Liver (tissue), 8 donors: ENCODE measurements at regions not wholly inside any gene's neighbourhood (a gene's known extent, or its start where the extent isn't known, plus 50 kb on each side); places are given as distances from the start of the nearest gene placed in this dataset.

Source experiments
- DNase-seq: peaks from one replicate; pipeline ENCODE4 v3.0.0-alpha.2; 2017; ENCODE audit warnings: low spot score
- H3K27ac ChIP-seq, 2 donors: one replicate each; pipeline ENCODE4 v1.7.0; 2013; ENCODE audit warnings: inconsistent platforms in 2 of 2, low read length in 2 of 2, control low read depth in 1 of 2, low read depth in 1 of 2, mild to moderate bottlenecking in 1 of 2
- H3K27me3 ChIP-seq, 4 donors: one replicate each; pipeline versions ENCODE4 v1.6.1 to v1.7.0; 2013; ENCODE audit warnings: low read length in 3 of 4, inconsistent platforms in 1 of 4, mild to moderate bottlenecking in 1 of 4, moderate library complexity in 1 of 4; ENCODE audit not compliant: control insufficient read depth in 4 of 4, insufficient read depth in 4 of 4
- H3K36me3 ChIP-seq, 4 donors: one replicate each; pipeline versions ENCODE4 v1.6.1 to v1.7.0; 2013; ENCODE audit warnings: low read length in 3 of 4, mild to moderate bottlenecking in 3 of 4, low read depth in 1 of 4, moderate library complexity in 1 of 4; ENCODE audit not compliant: control insufficient read depth in 4 of 4, insufficient read depth in 3 of 4
- H3K4me1 ChIP-seq, 4 donors: one replicate each; pipeline versions ENCODE4 v1.6.1 to v1.7.0; 2013; ENCODE audit warnings: low read length in 3 of 4, mild to moderate bottlenecking in 3 of 4, moderate library complexity in 1 of 4; ENCODE audit not compliant: control insufficient read depth in 4 of 4, insufficient read depth in 4 of 4
- H3K4me3 ChIP-seq, 3 donors: one replicate each; pipeline versions ENCODE4 v1.6.1 to v1.7.0; 2013; ENCODE audit warnings: low read length in 3 of 3, control low read depth in 1 of 3, low read depth in 1 of 3, mild to moderate bottlenecking in 1 of 3
- H3K9ac ChIP-seq, 2 donors: one replicate each; pipeline ENCODE4 v1.7.0; 2013; ENCODE audit warnings: low read length in 2 of 2, mild to moderate bottlenecking in 2 of 2, moderate library complexity in 2 of 2, control low read depth in 1 of 2, low read depth in 1 of 2
- H3K9me3 ChIP-seq, 4 donors: one replicate each; pipeline versions ENCODE4 v1.6.1 to v1.7.0; 2013; ENCODE audit warnings: low read length in 3 of 4; ENCODE audit not compliant: control insufficient read depth in 4 of 4
- CTCF ChIP-seq: fragments of 150-350 bp; IDR thresholded peaks from 2 replicates; pipeline ENCODE4 v1.5.1; 2017; ENCODE audit warnings: improper control_type of control experiment, low read depth, low read length; ENCODE audit not compliant: missing input control
- EGR1 ChIP-seq, 2 donors: IDR thresholded peaks; 2 replicates each; pipeline ENCODE4 v1.6.1; 2016 to 2018; ENCODE audit warnings: antibody characterized with exemption in 2 of 2, low read depth in 2 of 2
- FOXA1 ChIP-seq: IDR thresholded peaks from 2 replicates; pipeline ENCODE4 v1.6.1; 2016; ENCODE audit warnings: antibody characterized with exemption
- FOXA2 ChIP-seq: IDR thresholded peaks from 2 replicates; pipeline ENCODE4 v1.6.1; 2016; ENCODE audit warnings: antibody characterized with exemption
- GABPA ChIP-seq, 2 donors: IDR thresholded peaks in 1 of 2; conservative IDR thresholded peaks in 1 of 2; 2 replicates each; pipeline ENCODE4 v1.6.1; 2016; ENCODE audit warnings: antibody characterized with exemption in 2 of 2, mild to moderate bottlenecking in 1 of 2, moderate library complexity in 1 of 2
- HNF4A ChIP-seq, 2 donors: conservative IDR thresholded peaks; 2 replicates each; pipeline ENCODE4 v1.6.1; 2016; ENCODE audit warnings: antibody characterized with exemption in 2 of 2, mild to moderate bottlenecking in 2 of 2
- HNF4G ChIP-seq: IDR thresholded peaks from 2 replicates; pipeline ENCODE4 v1.6.1; 2016; ENCODE audit warnings: antibody characterized with exemption
- JUND ChIP-seq, 2 donors: IDR thresholded peaks; 2 replicates each; pipeline ENCODE4 v1.6.1; 2016; ENCODE audit warnings: antibody characterized with exemption in 2 of 2
- MAX ChIP-seq: IDR thresholded peaks from 2 replicates; pipeline ENCODE4 v1.6.1; 2016; ENCODE audit warnings: antibody characterized with exemption
- NR2F2 ChIP-seq: IDR thresholded peaks from 2 replicates; pipeline ENCODE4 v1.6.1; 2016; ENCODE audit warnings: antibody characterized with exemption
- RAD21 ChIP-seq, 2 donors: IDR thresholded peaks; 2 replicates each; pipeline ENCODE4 v1.6.1; 2016; ENCODE audit warnings: antibody characterized with exemption in 2 of 2, mild to moderate bottlenecking in 2 of 2
- RXRA ChIP-seq, 2 donors: IDR thresholded peaks; 2 replicates each; pipeline ENCODE4 v1.6.1; 2017 to 2018; ENCODE audit warnings: antibody characterized with exemption in 2 of 2, mild to moderate bottlenecking in 1 of 2
- SP1 ChIP-seq: IDR thresholded peaks from 2 replicates; pipeline ENCODE4 v1.6.1; 2018; ENCODE audit warnings: antibody characterized with exemption, mild to moderate bottlenecking
- TAF1 ChIP-seq: conservative IDR thresholded peaks from 2 replicates; pipeline ENCODE4 v1.6.1; 2016; ENCODE audit warnings: antibody characterized with exemption, mild to moderate bottlenecking
- YY1 ChIP-seq: IDR thresholded peaks from 2 replicates; pipeline ENCODE4 v1.6.1; 2016; ENCODE audit warnings: antibody characterized with exemption, mild to moderate bottlenecking
- WGBS: extraction: QIAGEN DNeasy Blood & Tissue Kit; methylation state at CpG from one replicate; pipeline ENCODE4 v1.1.7; 2013; 5-methylcytosine and 5-hydroxymethylcytosine counted together
- TF ChIP-seq, protein P1 (sequence below): IDR thresholded peaks from 2 replicates; pipeline ENCODE4 v1.6.1; 2016; ENCODE audit warnings: antibody characterized with exemption
- TF ChIP-seq, protein P2 (sequence below): IDR thresholded peaks from 2 replicates; pipeline ENCODE4 v1.6.1; 2016; ENCODE audit warnings: antibody characterized with exemption
- donor health status: healthy.
- donor health status: healthy.
- donor health status: healthy.
- donor health status: healthy.
- donor health status: healthy.

DNA sequence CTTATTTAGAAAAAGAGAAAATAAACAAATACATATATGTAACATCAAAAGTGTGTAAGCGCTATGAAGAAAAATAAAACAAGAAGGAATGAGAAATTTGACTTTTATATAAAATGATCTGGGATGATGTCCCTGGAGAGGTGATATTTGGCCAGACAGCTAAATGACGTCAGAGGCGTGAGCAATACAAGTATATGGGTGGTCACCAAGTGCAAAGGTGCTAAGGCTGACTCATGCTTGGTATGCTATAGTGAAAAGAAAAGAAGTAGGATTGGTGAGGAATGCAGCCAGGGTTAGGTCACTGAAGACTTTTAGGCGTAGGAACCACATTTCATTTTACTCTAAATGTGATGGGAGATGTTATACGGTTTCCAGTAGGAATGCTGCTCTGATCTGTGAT is 1049.1 kb upstream of the TENM3 start:
- Histone ChIP-seq H3K9ac (no peak overlapping the region), H3K27me3 (no peaks in the 10 kb centered on the region), H3K9me3 (no peaks in the 10 kb centered on the region), H3K36me3 (no peaks in the 10 kb centered on the region), H3K4me1 (no peaks in the 10 kb centered on the region), H3K27ac (no peak overlapping the region), H3K4me3 (no peak overlapping the region)
- TF ChIP-seq SP1, result no peak
- no peak for TF ChIP-seq YY1
- TF ChIP-seq EGR1 (IDR thresholded peaks at IDR 0.05; ENCODE audit: low read depth in 2 of 2), result no peak
- no peak for TF ChIP-seq JUND (IDR thresholded peaks at IDR 0.05)
- TF ChIP-seq HNF4A (conservative IDR thresholded peaks at IDR 0.05), result no peak
- TF ChIP-seq FOXA1, result no peak
- TF ChIP-seq NR2F2, result no peak
- DNase-seq, result no peak
- 73% methylated on average over 5 of the region's 5 CpGs for WGBS

DNA sequence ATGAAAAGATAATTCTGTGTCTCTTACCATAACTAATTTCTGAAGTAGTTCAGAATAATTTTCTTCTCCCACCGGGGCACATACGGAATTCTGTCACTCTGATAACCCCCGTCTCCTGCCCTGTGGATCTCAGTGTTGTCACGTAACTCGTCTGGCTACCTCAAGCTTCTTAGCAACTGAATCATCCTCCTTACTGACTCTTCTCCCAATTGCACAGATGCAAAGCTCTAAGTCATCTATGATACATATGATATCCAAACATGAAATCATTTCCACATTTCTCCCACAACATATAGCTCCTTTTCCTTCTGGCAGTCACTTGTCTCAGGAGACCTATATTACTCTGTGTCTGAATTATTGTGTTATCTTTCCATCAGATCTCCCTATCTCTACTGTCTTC is 1043.1 kb upstream of the TENM3 start:
- WGBS, result 74% methylated on average over 5 of the region's 5 CpGs
- Histone ChIP-seq H3K4me1 (no peaks in the 10 kb centered on the region), H3K27me3 (no peaks in the 10 kb centered on the region), H3K4me3 (no peak overlapping the region), H3K27ac (no peak overlapping the region), H3K36me3 (no peaks in the 10 kb centered on the region), H3K9me3 (no peaks in the 10 kb centered on the region), H3K9ac (no peak overlapping the region)
- TF ChIP-seq RAD21 (IDR thresholded peaks at IDR 0.05) (no peak), CTCF (no peak), MAX (no peak), HNF4A (conservative IDR thresholded peaks at IDR 0.05) (no peak), RXRA (IDR thresholded peaks at IDR 0.05) (no peak), TAF1 (no peak), GABPA (IDR thresholded peaks at IDR 0.05 in 1 of 2, conservative IDR thresholded peaks at IDR 0.05 in 1 of 2) (no peak), FOXA2 (no peak), EGR1 (IDR thresholded peaks at IDR 0.05; ENCODE audit: low read depth in 2 of 2) (no peak), YY1 (no peak)
- TF ChIP-seq, protein P1, sequence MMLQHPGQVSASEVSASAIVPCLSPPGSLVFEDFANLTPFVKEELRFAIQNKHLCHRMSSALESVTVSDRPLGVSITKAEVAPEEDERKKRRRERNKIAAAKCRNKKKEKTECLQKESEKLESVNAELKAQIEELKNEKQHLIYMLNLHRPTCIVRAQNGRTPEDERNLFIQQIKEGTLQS, result no peak
- TF ChIP-seq, protein P2, sequence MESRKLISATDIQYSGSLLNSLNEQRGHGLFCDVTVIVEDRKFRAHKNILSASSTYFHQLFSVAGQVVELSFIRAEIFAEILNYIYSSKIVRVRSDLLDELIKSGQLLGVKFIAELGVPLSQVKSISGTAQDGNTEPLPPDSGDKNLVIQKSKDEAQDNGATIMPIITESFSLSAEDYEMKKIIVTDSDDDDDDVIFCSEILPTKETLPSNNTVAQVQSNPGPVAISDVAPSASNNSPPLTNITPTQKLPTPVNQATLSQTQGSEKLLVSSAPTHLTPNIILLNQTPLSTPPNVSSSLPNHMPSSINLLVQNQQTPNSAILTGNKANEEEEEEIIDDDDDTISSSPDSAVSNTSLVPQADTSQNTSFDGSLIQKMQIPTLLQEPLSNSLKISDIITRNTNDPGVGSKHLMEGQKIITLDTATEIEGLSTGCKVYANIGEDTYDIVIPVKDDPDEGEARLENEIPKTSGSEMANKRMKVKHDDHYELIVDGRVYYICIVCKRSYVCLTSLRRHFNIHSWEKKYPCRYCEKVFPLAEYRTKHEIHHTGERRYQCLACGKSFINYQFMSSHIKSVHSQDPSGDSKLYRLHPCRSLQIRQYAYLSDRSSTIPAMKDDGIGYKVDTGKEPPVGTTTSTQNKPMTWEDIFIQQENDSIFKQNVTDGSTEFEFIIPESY, result no peak
- DNase-seq, result no peak

- peaks cover 0 to 4% (median 0%) of the 10 kb centered on the region in 4 donors for H3K27me3 ChIP-seq
- H3K4me3 ChIP-seq, result no peak overlapping the region
- H3K9ac ChIP-seq, result no peak overlapping the region
- DNase-seq, result no peak
- no peaks in the 10 kb centered on the region for H3K4me1 ChIP-seq
- no peaks in the 10 kb centered on the region for H3K36me3 ChIP-seq
- WGBS, result 54% methylated on average over 5 of the region's 5 CpGs
- no peak overlapping the region for H3K27ac ChIP-seq
- TF ChIP-seq JUND (IDR thresholded peaks at IDR 0.05) (no peak), CTCF (no peak), RAD21 (IDR thresholded peaks at IDR 0.05) (no peak), EGR1 (IDR thresholded peaks at IDR 0.05; ENCODE audit: low read depth in 2 of 2) (no peak), FOXA2 (no peak), HNF4G (no peak), RXRA (IDR thresholded peaks at IDR 0.05) (no peak), FOXA1 (no peak)
- TF ChIP-seq, protein P1, result no peak
- TF ChIP-seq, protein P2, result no peak
- no peaks in the 10 kb centered on the region for H3K9me3 ChIP-seq
Measured at GRCh38 chr4:181202240-181202639, 1041.0 kb upstream of the TENM3 start.
